SK-N-SH (cell line): ENCODE measurements at regions not wholly inside any gene's neighbourhood (a gene's known extent, or its start where the extent isn't known, plus 50 kb on each side); places are given as distances from the start of the nearest gene placed in this dataset.

ENCODE experiments used
- CTCF ChIP-seq: fragments of 200-600 bp; sonication (generic); IDR thresholded peaks from 2 replicates; pipeline ENCODE4 v1.6.1; 2017; ENCODE audit warnings: antibody characterized with exemption, mild to moderate bottlenecking, moderate library complexity
- EZH2phosphoT487 ChIP-seq: fragments of 200-600 bp; sonication (generic); IDR thresholded peaks from 2 replicates; pipeline ENCODE4 v1.6.1; 2017; ENCODE audit warnings: low read depth, mixed run types, mild to moderate bottlenecking, antibody characterized with exemption, moderate library complexity, borderline replicate concordance
- FOXM1 ChIP-seq: IDR thresholded peaks from 2 replicates; pipeline ENCODE4 v1.4.0; 2012; ENCODE audit warnings: low read depth, mild to moderate bottlenecking
- MAX ChIP-seq: IDR thresholded peaks from 2 replicates; pipeline ENCODE4 v1.4.0; 2012; ENCODE audit warnings: low read depth
- NFIC ChIP-seq: IDR thresholded peaks from 2 replicates; pipeline ENCODE4 v1.4.0; 2012; ENCODE audit warnings: borderline replicate concordance
- NRF1 ChIP-seq: IDR thresholded peaks from 2 replicates; pipeline ENCODE4 v1.6.1; 2012; ENCODE audit warnings: low read depth, mild to moderate bottlenecking, low read length
- POLR2AphosphoS5 ChIP-seq: IDR thresholded peaks from 2 replicates; pipeline ENCODE4 v1.6.1; 2012; ENCODE audit warnings: low read depth, low read length
- REST ChIP-seq: IDR thresholded peaks from 2 replicates; pipeline ENCODE4 v1.6.1; 2012; ENCODE audit warnings: mild to moderate bottlenecking, low read depth, low read length, moderate library complexity
- SMC3 ChIP-seq: IDR thresholded peaks from 2 replicates; pipeline ENCODE4 v1.6.1; 2012; ENCODE audit warnings: low read depth, low read length, improper control_type of control experiment
- YY1 ChIP-seq: IDR thresholded peaks from 2 replicates; pipeline ENCODE4 v1.4.0; 2012; ENCODE audit warnings: low read depth, mild to moderate bottlenecking

GRCh38 chr1:4603295-4604110 is 50.9 kb upstream of the AJAP1 start:
- TF ChIP-seq MAX (no peak), CTCF (no peak), REST (no peak), YY1 (no peak), POLR2AphosphoS5 (no peak), NRF1 (no peak), SMC3 (no peak), NFIC (no peak), EZH2phosphoT487 (no peak), FOXM1 (no peak)
